KOPT-K1 (cell line): ENCODE measurements at regions not wholly inside any gene's neighbourhood (a gene's known extent, or its start where the extent isn't known, plus 50 kb on each side); places are given as distances from the start of the nearest gene placed in this dataset.
"Not testable (repeated sequence)": the region's sequence is repeated elsewhere in the genome, so short reads cannot be mapped to it uniquely, and the experiment has no call there.

ENCODE experiments used
- H3K27ac ChIP-seq: fragments of 200-600 bp; sonication (generic); 2 replicates; pipeline ENCODE4 v1.5.1; 2016; ENCODE audit warnings: antibody characterized with exemption, mild to moderate bottlenecking, low read depth, low read length; ENCODE audit not compliant: poor library complexity, severe bottlenecking
- H3K36me3 ChIP-seq: fragments of 200-600 bp; sonication (generic); 2 replicates; pipeline ENCODE4 v1.5.1; 2017; ENCODE audit warnings: antibody characterized with exemption, mild to moderate bottlenecking, low read length, moderate library complexity; ENCODE audit not compliant: insufficient read depth
- H3K9me3 ChIP-seq: fragments of 200-600 bp; sonication (generic); 2 replicates; pipeline ENCODE4 v1.5.1; 2017; ENCODE audit warnings: antibody characterized with exemption, low read length, mild to moderate bottlenecking; ENCODE audit not compliant: insufficient read depth, poor library complexity, severe bottlenecking

GRCh38 chr6:104676679-104677078 lies 183.0 kb downstream of the HACE1 start:
- not testable (repeated sequence) for H3K27ac ChIP-seq, H3K36me3 ChIP-seq

GRCh38 chr6:104675161-104675560 lies 184.6 kb downstream of the HACE1 start:
- H3K27ac ChIP-seq, H3K36me3 ChIP-seq, H3K9me3 ChIP-seq: not testable (repeated sequence)

More at GRCh38 chr6:104676679-104677078, 183.0 kb downstream of the HACE1 start:
- not testable (repeated sequence) for H3K9me3 ChIP-seq

GRCh38 chr6:104673078-104673477 lies 186.6 kb downstream of the HACE1 start:
- not testable (repeated sequence) for H3K36me3 ChIP-seq, H3K27ac ChIP-seq, H3K9me3 ChIP-seq

- H3K36me3 ChIP-seq, H3K9me3 ChIP-seq, H3K27ac ChIP-seq: not testable (repeated sequence)
Observed at GRCh38 chr6:104671591-104671891, 188.2 kb downstream of the HACE1 start.

GRCh38 chr6:104670834-104671590 lies 188.7 kb downstream of the HACE1 start:
- not testable (repeated sequence) for H3K27ac ChIP-seq, H3K9me3 ChIP-seq, H3K36me3 ChIP-seq

- H3K9me3 ChIP-seq, result peaks cover 7% of the 10 kb centered on the region
- H3K27ac ChIP-seq, result no peak overlapping the region
- H3K36me3 ChIP-seq, result no peaks in the 10 kb centered on the region
Observed at GRCh38 chr6:104669483-104669882, 190.2 kb downstream of the HACE1 start.

GRCh38 chr6:104656235-104656634 lies 203.5 kb downstream of the HACE1 start:
- H3K36me3 ChIP-seq, result no peaks in the 10 kb centered on the region
- H3K27ac ChIP-seq, result no peak overlapping the region
- H3K9me3 ChIP-seq, result no peaks in the 10 kb centered on the region

- H3K36me3 ChIP-seq, result no peaks in the 10 kb centered on the region
- H3K9me3 ChIP-seq, result no peaks in the 10 kb centered on the region
- H3K27ac ChIP-seq, result no peak overlapping the region
Observed at GRCh38 chr6:104653781-104654180, 205.9 kb downstream of the HACE1 start.

- H3K27ac ChIP-seq, result no peak overlapping the region
- no peaks in the 10 kb centered on the region for H3K36me3 ChIP-seq
- H3K9me3 ChIP-seq, result no peaks in the 10 kb centered on the region
Observed at GRCh38 chr6:104648347-104648746, 211.4 kb downstream of the HACE1 start.

- H3K36me3 ChIP-seq, result no peaks in the 10 kb centered on the region
Observed at GRCh38 chr6:104644848-104645247, 214.9 kb downstream of the HACE1 start.

GRCh38 chr6:104642871-104643270 lies 216.8 kb downstream of the HACE1 start:
- Histone ChIP-seq H3K36me3 (no peaks in the 10 kb centered on the region), H3K9me3 (no peaks in the 10 kb centered on the region), H3K27ac (no peak overlapping the region)

More at GRCh38 chr6:104644848-104645247, 214.9 kb downstream of the HACE1 start:
- Histone ChIP-seq H3K27ac (no peak overlapping the region), H3K9me3 (no peaks in the 10 kb centered on the region)

GRCh38 chr6:104640761-104641160 lies 219.0 kb downstream of the HACE1 start:
- H3K27ac ChIP-seq, result no peak overlapping the region
- no peaks in the 10 kb centered on the region for H3K36me3 ChIP-seq
- H3K9me3 ChIP-seq, result no peaks in the 10 kb centered on the region

- Histone ChIP-seq H3K9me3 (no peaks in the 10 kb centered on the region), H3K36me3 (no peaks in the 10 kb centered on the region), H3K27ac (no peak overlapping the region)
Observed at GRCh38 chr6:104640150-104640700, 219.5 kb downstream of the HACE1 start.

- no peaks in the 10 kb centered on the region for H3K36me3 ChIP-seq
- H3K9me3 ChIP-seq, result no peaks in the 10 kb centered on the region
- no peak overlapping the region for H3K27ac ChIP-seq
Observed at GRCh38 chr6:104639668-104640067, 220.1 kb downstream of the HACE1 start.

GRCh38 chr6:104638841-104639290 lies 220.9 kb downstream of the HACE1 start:
- no peak overlapping the region for H3K27ac ChIP-seq
- H3K36me3 ChIP-seq, result no peaks in the 10 kb centered on the region
- no peaks in the 10 kb centered on the region for H3K9me3 ChIP-seq

GRCh38 chr6:104633125-104633524 lies 226.6 kb downstream of the HACE1 start:
- Histone ChIP-seq H3K9me3 (no peaks in the 10 kb centered on the region), H3K27ac (no peak overlapping the region), H3K36me3 (no peaks in the 10 kb centered on the region)
